ENCODE measurements at regions not wholly inside any gene's neighbourhood (a gene's known extent, or its start where the extent isn't known, plus 50 kb on each side); places are given as distances from the start of the nearest gene placed in this dataset.
"Not testable (repeated sequence)": the region's sequence is repeated elsewhere in the genome, so short reads cannot be mapped to it uniquely, and the experiment has no call there.

DNA sequence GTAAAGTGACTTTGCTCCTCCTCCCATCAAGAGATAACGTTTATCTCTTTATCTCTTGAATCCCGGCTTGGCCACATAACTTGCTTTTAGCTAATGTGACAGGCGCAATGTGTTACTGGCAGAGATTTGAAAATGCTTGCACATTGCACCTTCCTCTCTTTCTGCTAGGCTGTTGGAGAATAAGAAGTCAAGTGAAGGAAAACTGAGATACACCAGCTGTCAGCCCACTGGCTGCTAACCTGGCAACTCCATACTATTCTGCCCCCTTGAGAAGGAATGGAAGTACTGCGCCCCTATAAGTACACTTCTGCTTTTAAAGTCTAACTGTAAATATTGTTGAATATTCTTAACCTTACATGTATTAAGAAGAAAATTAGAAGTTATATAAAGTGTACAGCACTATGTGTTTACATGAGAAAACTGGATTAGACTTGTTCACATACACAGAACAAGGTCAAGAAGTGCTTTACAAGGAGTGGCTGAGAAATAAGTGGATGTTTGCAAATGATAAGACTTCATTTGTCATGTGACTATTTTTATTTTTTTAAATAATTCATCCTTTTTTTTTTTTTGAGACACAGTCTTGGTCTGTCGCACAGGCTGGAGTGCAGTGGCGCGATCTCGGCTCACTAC lies 424.5 kb upstream of the CTSO start:
- intact Hi-C loops (cut with DNase I), result no loop called here
- ATAC-seq, result peak; percentile 60

DNA sequence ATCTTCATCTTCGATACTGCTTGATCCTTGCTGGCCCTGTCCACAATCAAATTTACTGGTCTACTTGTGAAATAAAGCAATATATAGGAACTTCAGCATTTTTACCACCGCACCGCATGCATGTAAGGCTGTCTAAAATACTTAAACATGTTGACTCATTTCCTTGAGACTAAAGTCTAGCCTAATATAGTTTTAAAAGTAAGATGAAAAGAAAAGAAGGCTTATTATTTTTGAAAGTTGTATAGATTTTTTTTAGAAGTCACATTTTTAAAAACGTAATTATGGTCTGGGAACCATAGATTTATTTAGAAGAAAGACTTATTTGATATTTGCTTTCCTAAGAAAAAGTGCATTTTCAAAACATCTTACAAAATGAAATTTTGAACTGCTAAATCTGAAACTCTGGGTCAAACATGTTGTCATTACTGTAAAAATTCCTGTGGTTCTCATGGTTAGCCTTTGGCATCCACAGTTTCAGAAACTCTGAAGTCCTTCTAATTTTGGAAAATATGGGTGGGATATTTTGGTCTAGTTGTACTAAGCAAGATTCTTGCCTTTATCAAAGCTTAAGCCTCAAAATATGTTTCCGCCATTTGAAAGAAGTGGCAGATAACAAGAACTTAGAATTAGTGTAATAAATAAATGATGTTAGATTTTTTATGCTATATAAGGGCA lies 423.5 kb upstream of the CTSO start:
- no peak overlapping the region for H3K27ac ChIP-seq
- TF ChIP-seq, protein P1, sequence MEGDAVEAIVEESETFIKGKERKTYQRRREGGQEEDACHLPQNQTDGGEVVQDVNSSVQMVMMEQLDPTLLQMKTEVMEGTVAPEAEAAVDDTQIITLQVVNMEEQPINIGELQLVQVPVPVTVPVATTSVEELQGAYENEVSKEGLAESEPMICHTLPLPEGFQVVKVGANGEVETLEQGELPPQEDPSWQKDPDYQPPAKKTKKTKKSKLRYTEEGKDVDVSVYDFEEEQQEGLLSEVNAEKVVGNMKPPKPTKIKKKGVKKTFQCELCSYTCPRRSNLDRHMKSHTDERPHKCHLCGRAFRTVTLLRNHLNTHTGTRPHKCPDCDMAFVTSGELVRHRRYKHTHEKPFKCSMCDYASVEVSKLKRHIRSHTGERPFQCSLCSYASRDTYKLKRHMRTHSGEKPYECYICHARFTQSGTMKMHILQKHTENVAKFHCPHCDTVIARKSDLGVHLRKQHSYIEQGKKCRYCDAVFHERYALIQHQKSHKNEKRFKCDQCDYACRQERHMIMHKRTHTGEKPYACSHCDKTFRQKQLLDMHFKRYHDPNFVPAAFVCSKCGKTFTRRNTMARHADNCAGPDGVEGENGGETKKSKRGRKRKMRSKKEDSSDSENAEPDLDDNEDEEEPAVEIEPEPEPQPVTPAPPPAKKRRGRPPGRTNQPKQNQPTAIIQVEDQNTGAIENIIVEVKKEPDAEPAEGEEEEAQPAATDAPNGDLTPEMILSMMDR (IDR thresholded peaks at IDR 0.05), result no peak
- DNase-seq, result no peak
- intact Hi-C loops (cut with DNase I), result no loop called here
- no peaks in the 10 kb centered on the region for H3K9me3 ChIP-seq
- no peaks in the 10 kb centered on the region for H3K4me1 ChIP-seq
- H3K36me3 ChIP-seq, result no peaks in the 10 kb centered on the region
- H3K4me3 ChIP-seq, result no peak overlapping the region
- H3K27me3 ChIP-seq, result no peaks in the 10 kb centered on the region
- ATAC-seq, result no peak

More for the DNA sequence above, 424.5 kb upstream of the CTSO start:
- H3K9me3 ChIP-seq, result no peaks in the 10 kb centered on the region
- no peaks in the 10 kb centered on the region for H3K27me3 ChIP-seq
- H3K4me1 ChIP-seq, result no peaks in the 10 kb centered on the region
- no peak for DNase-seq
- no peak overlapping the region for H3K4me3 ChIP-seq
- H3K27ac ChIP-seq, result no peak overlapping the region
- TF ChIP-seq, protein P1 (IDR thresholded peaks at IDR 0.05), result no peak
- H3K36me3 ChIP-seq, result no peaks in the 10 kb centered on the region

DNA sequence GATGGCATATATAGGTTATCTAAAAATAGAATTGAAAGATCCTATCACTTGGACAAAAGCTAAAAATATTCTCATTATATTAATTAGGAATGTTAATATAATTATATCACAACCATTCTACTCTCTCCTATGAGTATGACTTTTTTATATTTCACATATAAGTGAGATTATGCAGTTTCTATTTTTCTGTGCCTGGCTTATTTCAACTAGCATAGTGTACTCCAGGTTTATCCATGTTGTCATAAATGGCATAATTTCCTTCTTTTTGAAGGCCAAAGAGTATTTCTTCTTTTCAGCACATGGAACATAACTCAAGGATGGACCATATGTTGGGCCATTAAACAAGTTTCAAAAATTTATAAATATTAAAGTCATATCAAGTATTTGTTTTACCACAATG lies 421.2 kb upstream of the CTSO start:
- H3K36me3 ChIP-seq, result no peaks in the 10 kb centered on the region
- no peak for ATAC-seq
- intact Hi-C loops (cut with DNase I), result no loop called here

DNA sequence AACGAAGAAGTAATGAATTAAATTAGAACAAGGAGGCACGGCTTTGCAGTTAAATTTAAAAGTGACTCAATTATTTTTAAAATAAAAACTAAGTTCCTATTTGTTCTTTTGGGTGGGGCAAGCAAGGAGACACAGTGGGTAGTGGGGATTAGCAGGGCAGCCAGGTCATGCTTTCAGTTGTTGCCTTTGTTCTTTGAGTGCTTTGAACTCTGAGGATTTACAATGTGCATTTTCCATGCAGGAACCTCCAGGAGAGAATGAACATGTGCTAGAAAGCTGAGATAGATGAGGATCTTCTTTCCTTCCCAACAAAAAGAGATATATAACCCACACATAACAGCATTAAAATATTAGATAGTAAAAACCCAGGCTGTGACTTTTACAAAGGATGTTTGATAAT lies 420.4 kb upstream of the CTSO start:
- no peaks in the 10 kb centered on the region for H3K9me3 ChIP-seq
- no peaks in the 10 kb centered on the region for H3K36me3 ChIP-seq
- H3K27me3 ChIP-seq, result no peaks in the 10 kb centered on the region
- DNase-seq, result no peak
- H3K4me1 ChIP-seq, result no peaks in the 10 kb centered on the region
- H3K27ac ChIP-seq, result no peak overlapping the region
- TF ChIP-seq, protein P1 (IDR thresholded peaks at IDR 0.05), result no peak
- no peak for ATAC-seq
- intact Hi-C loops (cut with DNase I), result no loop called here
- H3K4me3 ChIP-seq, result no peak overlapping the region

More for the DNA sequence above, 421.2 kb upstream of the CTSO start:
- TF ChIP-seq, protein P1 (IDR thresholded peaks at IDR 0.05), result no peak
- Histone ChIP-seq H3K27me3 (no peaks in the 10 kb centered on the region), H3K4me1 (no peaks in the 10 kb centered on the region), H3K9me3 (no peaks in the 10 kb centered on the region), H3K4me3 (no peak overlapping the region), H3K27ac (no peak overlapping the region)
- no peak for DNase-seq

DNA sequence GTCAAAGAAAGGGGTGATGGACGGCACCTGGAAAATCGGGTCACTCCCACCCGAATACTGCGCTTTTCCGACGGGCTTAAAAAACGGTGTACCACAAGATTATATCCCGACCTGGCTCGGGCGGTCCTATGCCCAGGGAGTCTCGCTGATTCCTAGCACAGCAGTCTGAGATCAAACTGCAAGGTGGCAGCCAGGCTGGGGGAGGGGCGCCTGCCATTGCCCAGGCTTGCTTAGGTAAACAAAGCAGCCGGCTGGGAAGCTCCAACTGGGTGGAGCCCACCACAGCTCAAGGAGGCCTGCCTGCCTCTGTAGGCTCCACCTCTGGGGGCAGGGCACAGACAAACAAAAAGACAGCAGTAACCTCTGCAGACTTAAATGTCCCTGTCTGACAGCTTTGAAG lies 413.8 kb upstream of the CTSO start:
- H3K9me3 ChIP-seq; H3K27ac ChIP-seq; ATAC-seq; H3K4me1 ChIP-seq; intact Hi-C loops (cut with DNase I); DNase-seq; H3K27me3 ChIP-seq; H3K4me3 ChIP-seq; H3K36me3 ChIP-seq: not testable (repeated sequence)

DNA sequence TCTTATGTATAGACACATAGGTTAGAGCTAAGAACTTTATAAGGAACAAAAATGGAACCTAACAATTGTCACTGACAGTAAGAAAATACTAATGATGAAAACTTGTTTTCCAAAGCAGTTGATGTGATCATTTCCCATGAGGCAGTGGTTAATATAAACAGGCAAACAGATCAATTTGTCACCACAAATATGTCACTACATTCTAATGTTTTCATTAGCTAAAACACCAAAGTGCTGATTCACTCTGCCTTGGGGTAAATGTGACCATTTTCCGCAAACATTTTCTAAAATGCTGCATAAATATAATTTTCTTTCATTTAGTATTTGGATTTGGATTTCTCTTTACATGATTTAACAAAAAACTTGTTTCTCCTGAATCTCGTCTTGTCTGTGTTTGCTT lies 408.9 kb upstream of the CTSO start:
- Histone ChIP-seq H3K27me3 (no peaks in the 10 kb centered on the region), H3K36me3 (no peaks in the 10 kb centered on the region), H3K4me1 (no peaks in the 10 kb centered on the region), H3K27ac (no peak overlapping the region), H3K9me3 (no peaks in the 10 kb centered on the region), H3K4me3 (no peak overlapping the region)
- DNase-seq (no peak), ATAC-seq (no peak)
- intact Hi-C loops (cut with DNase I), result no loop called here
- TF ChIP-seq, protein P1 (IDR thresholded peaks at IDR 0.05), result no peak
